HCT116 (cell line): ENCODE measurements at regions not wholly inside any gene's neighbourhood (a gene's known extent, or its start where the extent isn't known, plus 50 kb on each side); places are given as distances from the start of the nearest gene placed in this dataset.
A peak's percentile ranks its signal among the peaks of the same experiment; 100 is the strongest.

Experiments
- ATAC-seq: fragments of 200-7000 bp; cut with Tn5 transposase; 2 replicates; pipeline ENCODE4 v1.9.1; 2020; ENCODE audit warnings: mild to moderate bottlenecking, moderate library complexity
- BruUV-seq: library from RNA; stranded (reverse); fragments of 400-500 nt; replicated peaks from 2 replicates; lab custom pipeline; 2021; lab: Mats Ljungman, UMichigan
- CTCF ChIA-PET: fragments of 300-600 bp; sonication (Branson Sonifier 250); formaldehyde crosslinking; loops from one replicate; lab custom pipeline; 2021; ENCODE audit warnings: antibody characterized with exemption; lab: Charles Lee
- POLR2A ChIA-PET: fragments of 300-600, 350-600 bp; sonication (Branson Sonifier 250); formaldehyde crosslinking; loops from one replicate; lab custom pipeline; 2021; ENCODE audit warnings: antibody characterized with exemption; lab: Charles Lee
- RAD21 ChIA-PET, 2 experiments: fragments of 300-600 bp; sonication (Branson Sonifier 250); formaldehyde crosslinking; loops; one replicate each; lab custom pipeline; 2023; ENCODE audit warnings: low total read pairs in 2 of 2; ENCODE audit not compliant: uncharacterized antibody in 2 of 2, unreplicated experiment in 2 of 2, low non-redundant PET in 1 of 2; lab: Charles Lee
- DNase-seq: peaks from one replicate; pipeline ENCODE4 v3.0.0-alpha.2; 2010; ENCODE audit warnings: low read depth, low spot score
- H2AFZ ChIP-seq: fragments of 200-600 bp; shearing (Covaris generic), sonication (generic); 2 replicates; pipeline ENCODE4 v1.6.1; 2017; ENCODE audit warnings: low read depth, mixed run types, mixed read lengths, antibody characterized with exemption, low read length; ENCODE audit not compliant: poor library complexity, severe bottlenecking
- H3K27ac ChIP-seq: 2 replicates; pipeline ENCODE4 v1.5.1; 2012; ENCODE audit warnings: low read depth, low read length
- H3K27me3 ChIP-seq: fragments of 200-600 bp; sonication (generic); 2 replicates; pipeline ENCODE4 v1.6.1; 2016; ENCODE audit warnings: mixed run types, low read length, mixed read lengths; ENCODE audit not compliant: insufficient read depth
- H3K36me3 ChIP-seq, 2 experiments: fragments of 200-500 bp in 1 of 2; fragments of 200-600 bp in 1 of 2; sonication (Bioruptor generic) in 1 of 2; sonication (generic) in 1 of 2; 2 replicates each; pipeline versions ENCODE4 v1.5.1 to v1.6.1; 2014 to 2016; ENCODE audit warnings: low read length in 2 of 2, inconsistent platforms in 1 of 2, mixed read lengths in 1 of 2, mixed run types in 1 of 2; ENCODE audit not compliant: insufficient read depth in 2 of 2, control insufficient read depth in 1 of 2
- H3K4me1 ChIP-seq, 2 experiments: fragments of 200-600 bp in 1 of 2; sonication (generic) in 1 of 2; 2 replicates each; pipeline versions ENCODE4 v1.5.1 to v1.6.1; 2012 to 2017; ENCODE audit warnings: low read length in 2 of 2, inconsistent platforms in 1 of 2, mild to moderate bottlenecking in 1 of 2, mixed read lengths in 1 of 2, mixed run types in 1 of 2, moderate library complexity in 1 of 2; ENCODE audit not compliant: insufficient read depth in 2 of 2, control insufficient read depth in 1 of 2
- H3K4me2 ChIP-seq: fragments of 200-600 bp; sonication (generic); 2 replicates; pipeline ENCODE4 v1.6.1; 2017; ENCODE audit warnings: mixed run types, low read length, mixed read lengths
- H3K4me3 ChIP-seq, 2 experiments: fragments of 200-600 bp in 1 of 2; sonication (generic) in 1 of 2; replicated peaks in 1 of 2; 2 replicates each; pipeline ENCODE4 v1.5.1; 2011 to 2016; ENCODE audit warnings: low read length in 2 of 2, control low read depth in 1 of 2, low read depth in 1 of 2, mild to moderate bottlenecking in 1 of 2, mixed read lengths in 1 of 2, mixed run types in 1 of 2
- H3K79me2 ChIP-seq: fragments of 200-600 bp; sonication (generic); 2 replicates; pipeline ENCODE4 v1.6.1; 2017; ENCODE audit warnings: mild to moderate bottlenecking, mixed run types, low read length, moderate library complexity, mixed read lengths; ENCODE audit not compliant: insufficient read depth
- H3K9ac ChIP-seq: fragments of 200-600 bp; sonication (generic); 2 replicates; pipeline ENCODE4 v1.6.1; 2016; ENCODE audit warnings: low read length, mixed read lengths
- H3K9me2 ChIP-seq: fragments of 200-600 bp; sonication (generic), shearing (Covaris generic); 2 replicates; pipeline ENCODE4 v1.6.1; 2017; ENCODE audit warnings: mixed run types, mild to moderate bottlenecking, moderate library complexity; ENCODE audit not compliant: insufficient read depth
- H3K9me3 ChIP-seq, 2 experiments: fragments of 200-500 bp in 1 of 2; fragments of 200-600 bp in 1 of 2; sonication (Bioruptor generic) in 1 of 2; sonication (generic) in 1 of 2; 2 replicates each; pipeline ENCODE4 v1.6.1; 2014 to 2017; ENCODE audit warnings: low read length in 2 of 2, mixed read lengths in 2 of 2, inconsistent platforms in 1 of 2, low read depth in 1 of 2, mild to moderate bottlenecking in 1 of 2, mixed run types in 1 of 2, moderate library complexity in 1 of 2; ENCODE audit not compliant: control insufficient read depth in 1 of 2, insufficient read depth in 1 of 2
- H4K20me1 ChIP-seq: fragments of 200-600 bp; sonication (generic), shearing (Covaris generic); 2 replicates; pipeline ENCODE4 v1.6.1; 2017; ENCODE audit warnings: mixed run types, mild to moderate bottlenecking, moderate library complexity; ENCODE audit not compliant: insufficient read depth
- ATF3 ChIP-seq: IDR thresholded peaks from 2 replicates; pipeline ENCODE4 v1.6.1; 2012
- CEBPB ChIP-seq: IDR thresholded peaks from 2 replicates; pipeline ENCODE4 v1.6.1; 2012; ENCODE audit warnings: low read depth
- CTCF ChIP-seq, 3 experiments: fragments of 200-600 bp in 1 of 3; sonication (generic) in 1 of 3; IDR thresholded peaks in 2 of 3; conservative IDR thresholded peaks in 1 of 3; 2 replicates each; pipeline ENCODE4 v1.5.1; 2012 to 2017; ENCODE audit warnings: low read depth in 2 of 3, low read length in 2 of 3, antibody characterized with exemption in 1 of 3, borderline replicate concordance in 1 of 3, control low read depth in 1 of 3, mild to moderate bottlenecking in 1 of 3, mixed read lengths in 1 of 3, mixed run types in 1 of 3, moderate library complexity in 1 of 3; ENCODE audit not compliant: insufficient read depth in 1 of 3
- EGR1 ChIP-seq: IDR thresholded peaks from 2 replicates; pipeline ENCODE4 v1.6.1; 2012; ENCODE audit warnings: low read depth
- ELF1 ChIP-seq: IDR thresholded peaks from 2 replicates; pipeline ENCODE4 v1.6.1; 2012; ENCODE audit warnings: low read depth, borderline replicate concordance
- EZH2 ChIP-seq: fragments of 200-600 bp; sonication (generic); IDR thresholded peaks from 2 replicates; pipeline ENCODE4 v1.6.1; 2017; ENCODE audit warnings: antibody characterized with exemption, mixed run types
- EZH2phosphoT487 ChIP-seq: fragments of 200-600 bp; IDR thresholded peaks from 2 replicates; pipeline ENCODE4 v1.6.1; 2018; ENCODE audit warnings: antibody characterized with exemption, borderline replicate concordance
- FOSL1 ChIP-seq: IDR thresholded peaks from 2 replicates; pipeline ENCODE4 v1.6.1; 2012; ENCODE audit warnings: low read depth
- JUND ChIP-seq: IDR thresholded peaks from 2 replicates; pipeline ENCODE4 v1.6.1; 2012
- POLR2A ChIP-seq: IDR thresholded peaks from 2 replicates; pipeline ENCODE4 v1.7.0; 2011; ENCODE audit warnings: borderline replicate concordance; ENCODE audit not compliant: insufficient read depth, insufficient read length; ENCODE audit errors: extremely low read depth
- POLR2AphosphoS5 ChIP-seq: IDR thresholded peaks from 2 replicates; pipeline ENCODE4 v1.6.1; 2011; ENCODE audit warnings: mild to moderate bottlenecking, low read depth, low read length, moderate library complexity
- RAD21 ChIP-seq: IDR thresholded peaks from 2 replicates; pipeline ENCODE4 v1.6.1; 2012; ENCODE audit warnings: low read depth, mild to moderate bottlenecking
- SIN3A ChIP-seq: IDR thresholded peaks from 2 replicates; pipeline ENCODE4 v1.6.1; 2012; ENCODE audit warnings: low read depth
- SP1 ChIP-seq: IDR thresholded peaks from 2 replicates; pipeline ENCODE4 v1.6.1; 2012; ENCODE audit warnings: low read depth
- TCF7L2 ChIP-seq: IDR thresholded peaks from 2 replicates; pipeline ENCODE4 v1.7.0; 2011; ENCODE audit warnings: borderline replicate concordance, inconsistent platforms; ENCODE audit not compliant: insufficient read depth, insufficient read length; ENCODE audit errors: extremely low read depth
- YY1 ChIP-seq: IDR thresholded peaks from 2 replicates; pipeline ENCODE4 v1.6.1; 2011; ENCODE audit warnings: low read length, low read depth, moderate library complexity, mild to moderate bottlenecking; ENCODE audit not compliant: insufficient replicate concordance; ENCODE audit errors: extremely low read depth
- ZFX ChIP-seq: fragments of 450-650 bp; IDR thresholded peaks from 2 replicates; pipeline ENCODE4 v1.6.1; 2017
- ZNF274 ChIP-seq: fragments of 200-500 bp; sonication (Bioruptor generic); IDR thresholded peaks from 2 replicates; pipeline ENCODE4 v1.6.1; 2014; ENCODE audit warnings: mild to moderate bottlenecking, low read depth, low read length, inconsistent platforms
- intact Hi-C: fragments of 100-400 bp; cut with micrococcal nuclease; formaldehyde crosslinking; loops from 2 replicates; pipeline ENCODE4 v1.10.0; 2022

GRCh38 chr2:212723226-212723625, 184.6 kb upstream of the ERBB4 start:
- TF ChIP-seq EGR1 (0 out of 2 replicates have a peak, but pooled peaks have one; percentile 26), SIN3A (no peak)
- peaks cover 0 to 9% of the 10 kb centered on the region in 2 experiments; a peak in 2 of 4 replicates for H3K4me1 ChIP-seq
- H2AFZ ChIP-seq = peak overlapping the region; percentile 61
- H3K4me3 ChIP-seq = no peak overlapping the region
- no peaks in the 10 kb centered on the region for H3K9me2 ChIP-seq
- H3K79me2 ChIP-seq = no peaks in the 10 kb centered on the region
- no peaks in the 10 kb centered on the region for H4K20me1 ChIP-seq
- H3K9me3 ChIP-seq = no peaks in the 10 kb centered on the region
- no peak for DNase-seq
- intact Hi-C loops = no loop called here
- ChIA-PET POLR2A (no interaction called here), RAD21 (no interaction called here), CTCF (no interaction called here)
- no peak overlapping the region for H3K27ac ChIP-seq
- peak overlapping the region; percentile 56 for H3K4me2 ChIP-seq
- no peaks in the 10 kb centered on the region for H3K27me3 ChIP-seq
- no peak overlapping the region for H3K9ac ChIP-seq
- no TSS peak for BruUV-seq
- ATAC-seq = no peak
- H3K36me3 ChIP-seq = no peaks in the 10 kb centered on the region

GRCh38 chr2:212722046-212722445, 183.4 kb upstream of the ERBB4 start:
- TF ChIP-seq POLR2A (no peak), SP1 (no peak), POLR2AphosphoS5 (no peak), YY1 (no peak), EZH2phosphoT487 (no peak), CEBPB (no peak), SIN3A (no peak), CTCF (IDR thresholded peaks at IDR 0.05 in 2 of 3, conservative IDR thresholded peaks at IDR 0.05 in 1 of 3; ENCODE audit: borderline replicate concordance in 1 of 3, insufficient read depth in 1 of 3, low read depth in 2 of 3, low read length in 2 of 3) (no peak), FOSL1 (no peak), TCF7L2 (no peak), ZNF274 (no peak), ELF1 (no peak), ATF3 (no peak), EGR1 (no peak), RAD21 (no peak), EZH2 (no peak), JUND (no peak), ZFX (no peak)
- TF ChIP-seq, all 23 proteins: peak for 0
- no peaks in the 10 kb centered on the region for H3K9me2 ChIP-seq
- H3K27me3 ChIP-seq = no peaks in the 10 kb centered on the region
- no peak overlapping the region for H3K9ac ChIP-seq
- peaks cover 0 to 9% of the 10 kb centered on the region in 2 experiments; a peak in 2 of 4 replicates for H3K4me1 ChIP-seq
- intact Hi-C loops = no loop called here
- no peaks in the 10 kb centered on the region for H3K79me2 ChIP-seq
- H3K4me3 ChIP-seq = no peak overlapping the region
- no peaks in the 10 kb centered on the region for H4K20me1 ChIP-seq
- H2AFZ ChIP-seq = no peak overlapping the region
- H3K9me3 ChIP-seq = no peaks in the 10 kb centered on the region
- DNase-seq (no peak), ATAC-seq (no peak)
- no peaks in the 10 kb centered on the region for H3K36me3 ChIP-seq
- no TSS peak for BruUV-seq
- no peak overlapping the region for H3K27ac ChIP-seq
- CTCF ChIA-PET = no interaction called here
- H3K4me2 ChIP-seq = no peak overlapping the region
- RAD21 ChIA-PET = no interaction called here
- POLR2A ChIA-PET = no interaction called here
